NCI-H1105 (cell line): ENCODE measurements at regions not wholly inside any gene's neighbourhood (a gene's known extent, or its start where the extent isn't known, plus 50 kb on each side); places are given as distances from the start of the nearest gene placed in this dataset.

Source experiments
- DNase-seq: peaks from one replicate; lab custom pipeline; 2025; lab: John Stamatoyannopoulos, UW

- DNase-seq, result no peak
Measured at GRCh38 chr7:131607291-131608115, 51.1 kb upstream of the PODXL start.

- no peak for DNase-seq
Measured at GRCh38 chr7:131606346-131607290, 50.2 kb upstream of the PODXL start.
